ENCODE measurements at regions not wholly inside any gene's neighbourhood (a gene's known extent, or its start where the extent isn't known, plus 50 kb on each side); places are given as distances from the start of the nearest gene placed in this dataset.
A peak's percentile ranks its signal among the peaks of the same experiment; 100 is the strongest.

GRCh38 chr13:80284290-80284689 lies 56.6 kb downstream of the SPRY2 start:
- no peaks in the 10 kb centered on the region for H3K27me3 Mint-ChIP-seq (ENCODE audit: low read depth)
- no peak overlapping the region for H3K4me3 Mint-ChIP-seq
- peaks cover 11% of the 10 kb centered on the region for H3K36me3 Mint-ChIP-seq
- no peak overlapping the region for H3K27ac Mint-ChIP-seq
- peaks cover 17% of the 10 kb centered on the region for H3K9me3 Mint-ChIP-seq
- H3K4me1 Mint-ChIP-seq, result no peaks in the 10 kb centered on the region
- no peak for TF ChIP-seq CTCF (IDR thresholded peaks at IDR 0.05; ENCODE audit: unreplicated experiment)
- no peak for DNase-seq (ENCODE audit: low spot score in 2 of 2, unreplicated experiment in 2 of 2)

DNA sequence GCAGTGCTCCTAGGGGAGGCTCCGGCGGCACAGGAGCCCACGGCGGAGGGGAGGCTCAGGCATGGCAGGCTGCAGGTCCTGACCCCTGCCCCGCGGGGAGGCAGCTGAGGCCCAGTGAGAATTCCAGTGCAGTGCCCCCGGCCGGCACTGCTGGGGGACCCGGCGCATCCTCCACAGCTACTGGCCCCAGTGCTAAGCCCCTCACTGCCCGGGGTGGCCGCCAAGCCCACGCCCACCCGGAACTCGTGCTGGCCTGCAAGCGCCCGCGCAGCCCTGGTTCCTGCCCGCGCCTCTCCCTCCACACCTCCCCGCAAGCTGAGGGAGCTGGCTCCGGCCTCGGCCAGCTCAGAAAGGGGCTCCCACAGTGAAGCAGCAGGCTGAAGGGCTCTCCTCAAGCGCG lies 62.2 kb downstream of the SPRY2 start:
- no peak overlapping the region for H3K27ac Mint-ChIP-seq
- peaks cover 22% of the 10 kb centered on the region for H3K4me1 Mint-ChIP-seq
- no peaks in the 10 kb centered on the region for H3K27me3 Mint-ChIP-seq (ENCODE audit: low read depth)
- H3K9me3 Mint-ChIP-seq, result peaks cover 3% of the 10 kb centered on the region
- no peak overlapping the region for H3K4me3 Mint-ChIP-seq
- DNase-seq (ENCODE audit: low spot score in 2 of 2, unreplicated experiment in 2 of 2), result no peak
- no peak for TF ChIP-seq CTCF (IDR thresholded peaks at IDR 0.05; ENCODE audit: unreplicated experiment)
- H3K36me3 Mint-ChIP-seq, result peaks cover 3% of the 10 kb centered on the region

DNA sequence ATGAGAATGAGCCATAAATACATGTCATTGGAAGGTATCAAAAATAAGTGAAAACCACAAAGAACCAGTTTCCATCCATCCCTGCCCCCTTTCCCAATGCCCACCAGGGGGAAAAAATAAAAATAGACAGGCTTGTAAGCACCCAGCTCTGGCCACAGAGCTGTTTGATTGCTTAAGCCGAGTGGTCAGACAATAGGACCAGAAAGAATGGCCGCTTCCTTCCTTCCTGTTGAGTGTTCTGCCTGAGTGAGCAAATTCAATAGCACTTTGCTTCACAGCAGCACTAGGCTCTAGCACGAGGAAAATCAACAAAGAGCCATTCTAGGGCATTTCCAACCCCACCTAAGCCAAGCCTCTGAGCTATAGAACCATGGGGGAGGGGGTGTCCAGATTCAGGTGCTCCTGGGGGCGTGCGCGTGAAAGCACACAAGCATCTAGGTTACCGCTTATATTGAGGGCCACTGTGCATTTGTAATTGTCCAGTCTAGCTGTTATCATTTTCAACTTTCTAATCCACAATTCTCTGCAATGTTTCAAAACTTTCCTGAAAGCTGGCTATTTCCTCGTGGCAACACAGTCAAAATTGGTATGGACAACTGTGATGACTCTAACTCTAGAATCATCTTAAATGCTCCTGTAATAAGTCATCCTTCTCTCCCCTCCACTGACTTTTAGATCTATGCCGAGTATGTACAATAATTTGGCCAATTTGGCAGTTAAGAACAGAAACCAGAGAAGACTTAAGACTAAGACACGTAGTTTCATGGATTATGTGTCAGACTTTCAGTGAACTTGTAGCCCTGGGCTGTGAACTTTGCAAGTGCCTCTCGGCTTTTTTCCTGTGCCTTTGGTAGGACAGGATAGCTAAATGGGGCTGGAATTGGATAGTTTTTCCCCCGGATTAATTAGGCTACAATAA lies 64.3 kb downstream of the SPRY2 start:
- no peak for TF ChIP-seq CTCF (IDR thresholded peaks at IDR 0.05; ENCODE audit: unreplicated experiment)
- Mint-ChIP-seq H3K4me1 (peaks cover 22% of the 10 kb centered on the region), H3K27me3 (ENCODE audit: low read depth) (no peaks in the 10 kb centered on the region), H3K36me3 (peaks cover 5% of the 10 kb centered on the region), H3K27ac (no peak overlapping the region), H3K9me3 (peaks cover 9% of the 10 kb centered on the region), H3K4me3 (no peak overlapping the region)
- DNase-seq (ENCODE audit: low spot score in 2 of 2, unreplicated experiment in 2 of 2), result no peak

DNA sequence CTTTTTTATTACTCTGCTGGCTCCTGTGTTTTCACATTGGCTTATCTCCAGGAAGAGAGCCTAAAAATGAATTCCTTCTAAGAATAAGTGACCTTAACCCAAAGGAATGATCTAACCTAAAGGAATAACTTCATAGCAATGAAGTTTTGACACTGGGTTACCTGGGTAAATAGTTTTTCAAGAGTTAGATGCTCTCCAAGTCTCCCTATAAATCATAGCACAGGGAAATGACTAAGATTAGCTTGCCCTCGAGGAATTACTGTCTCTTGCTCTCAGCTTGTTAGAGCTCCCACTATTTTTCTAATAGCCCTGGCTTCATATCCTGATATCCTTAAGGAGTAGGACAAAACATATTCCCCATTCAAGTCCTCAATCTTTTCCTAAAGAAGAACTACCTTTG lies 66.3 kb downstream of the SPRY2 start:
- Mint-ChIP-seq H3K4me3 (no peak overlapping the region), H3K27me3 (ENCODE audit: low read depth) (no peaks in the 10 kb centered on the region), H3K27ac (peak overlapping the region; percentile 43), H3K4me1 (peaks cover 22% of the 10 kb centered on the region), H3K36me3 (peaks cover 9% of the 10 kb centered on the region), H3K9me3 (peaks cover 14% of the 10 kb centered on the region)
- no peak for TF ChIP-seq CTCF (IDR thresholded peaks at IDR 0.05; ENCODE audit: unreplicated experiment)
- no peak for DNase-seq (ENCODE audit: low spot score in 2 of 2, unreplicated experiment in 2 of 2)

- no peak overlapping the region for H3K27ac Mint-ChIP-seq
- peaks cover 14% of the 10 kb centered on the region for H3K9me3 Mint-ChIP-seq
- H3K4me1 Mint-ChIP-seq, result peaks cover 22% of the 10 kb centered on the region
- H3K27me3 Mint-ChIP-seq (ENCODE audit: low read depth), result no peaks in the 10 kb centered on the region
- peaks cover 9% of the 10 kb centered on the region for H3K36me3 Mint-ChIP-seq
- TF ChIP-seq CTCF (IDR thresholded peaks at IDR 0.05; ENCODE audit: unreplicated experiment), result no peak
- no peak for DNase-seq (ENCODE audit: low spot score in 2 of 2, unreplicated experiment in 2 of 2)
- H3K4me3 Mint-ChIP-seq, result no peak overlapping the region
Observed at GRCh38 chr13:80273718-80274117, 67.2 kb downstream of the SPRY2 start.
